ENCODE measurements at regions not wholly inside any gene's neighbourhood (a gene's known extent, or its start where the extent isn't known, plus 50 kb on each side); places are given as distances from the start of the nearest gene placed in this dataset.

DNA sequence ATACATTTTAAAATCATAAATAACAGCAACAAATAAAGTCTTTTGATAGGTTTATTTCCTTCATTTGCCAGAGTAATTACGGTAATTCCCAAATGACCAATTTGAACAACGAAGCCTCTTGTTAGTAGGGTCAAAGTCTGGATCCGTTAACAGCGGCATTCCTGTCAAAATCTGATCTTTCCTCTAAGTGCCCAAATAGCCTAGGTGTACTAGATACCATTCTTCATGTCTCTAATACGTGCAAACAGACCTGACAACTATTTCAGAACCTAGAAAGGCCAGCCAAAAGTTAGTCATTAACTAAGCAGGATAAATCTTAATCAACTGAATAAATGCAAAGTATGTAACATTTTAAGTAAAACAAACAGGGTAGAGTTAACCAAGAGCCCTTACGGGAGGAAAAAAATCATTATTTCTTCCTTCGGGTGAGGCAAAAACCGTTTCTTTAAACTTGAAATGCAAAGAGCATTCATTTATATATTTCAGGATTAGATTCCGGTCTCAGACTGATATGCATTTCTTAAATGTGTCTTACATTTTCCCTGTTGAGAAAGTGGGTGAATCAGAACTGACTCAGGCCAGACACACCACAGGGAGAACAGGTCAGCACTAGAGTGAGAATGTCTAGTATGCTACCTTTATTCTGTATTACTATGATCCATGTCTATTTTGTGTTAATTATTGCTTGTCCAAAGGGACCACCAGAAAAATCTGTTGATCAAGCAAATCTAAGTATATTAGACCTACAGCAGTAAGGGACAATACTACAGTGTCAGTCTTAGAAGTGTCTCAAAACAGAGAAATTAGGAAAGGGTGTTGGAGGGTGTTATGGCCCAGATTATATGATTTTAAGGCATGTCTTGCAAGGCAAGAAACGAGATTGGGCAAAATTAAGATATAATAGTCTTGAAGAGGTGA is 141.5 kb upstream of the NDUFV2 start:
- intact Hi-C loops (cut with DNase I), result no loop called here
- DNase-seq, result no peak
- ATAC-seq (ENCODE audit: poor library complexity), result no peak

DNA sequence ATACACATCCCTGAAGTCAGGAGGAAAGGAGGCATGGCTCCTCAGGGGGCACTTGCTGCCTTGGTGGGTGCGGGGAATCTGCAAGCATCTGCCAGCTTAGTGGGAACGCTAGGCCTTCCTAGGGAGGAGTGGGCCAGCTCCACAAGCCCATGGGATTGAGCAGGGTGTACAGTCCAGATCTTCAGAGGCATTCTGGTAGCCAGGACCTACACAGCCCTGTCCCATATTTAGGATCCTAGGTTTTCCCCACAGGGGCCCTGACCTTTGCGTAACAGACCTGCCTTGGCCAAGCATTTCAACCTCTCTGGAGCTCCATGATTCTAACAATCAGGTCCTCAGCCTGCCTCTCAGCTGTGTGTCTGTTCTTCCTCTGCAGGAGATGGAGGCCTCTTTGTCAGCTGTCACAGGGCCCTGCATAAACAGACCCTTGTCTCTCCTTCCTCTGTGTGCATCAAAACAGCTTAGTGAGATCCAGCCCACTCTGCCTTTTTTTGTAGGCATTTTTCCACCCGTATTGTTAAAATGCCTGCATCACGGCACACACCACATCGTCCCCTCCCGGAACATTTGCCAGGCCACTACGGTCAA is 140.2 kb upstream of the NDUFV2 start:
- no peak for ATAC-seq (ENCODE audit: poor library complexity)
- intact Hi-C loops (cut with DNase I), result no loop called here
- DNase-seq, result no peak

DNA sequence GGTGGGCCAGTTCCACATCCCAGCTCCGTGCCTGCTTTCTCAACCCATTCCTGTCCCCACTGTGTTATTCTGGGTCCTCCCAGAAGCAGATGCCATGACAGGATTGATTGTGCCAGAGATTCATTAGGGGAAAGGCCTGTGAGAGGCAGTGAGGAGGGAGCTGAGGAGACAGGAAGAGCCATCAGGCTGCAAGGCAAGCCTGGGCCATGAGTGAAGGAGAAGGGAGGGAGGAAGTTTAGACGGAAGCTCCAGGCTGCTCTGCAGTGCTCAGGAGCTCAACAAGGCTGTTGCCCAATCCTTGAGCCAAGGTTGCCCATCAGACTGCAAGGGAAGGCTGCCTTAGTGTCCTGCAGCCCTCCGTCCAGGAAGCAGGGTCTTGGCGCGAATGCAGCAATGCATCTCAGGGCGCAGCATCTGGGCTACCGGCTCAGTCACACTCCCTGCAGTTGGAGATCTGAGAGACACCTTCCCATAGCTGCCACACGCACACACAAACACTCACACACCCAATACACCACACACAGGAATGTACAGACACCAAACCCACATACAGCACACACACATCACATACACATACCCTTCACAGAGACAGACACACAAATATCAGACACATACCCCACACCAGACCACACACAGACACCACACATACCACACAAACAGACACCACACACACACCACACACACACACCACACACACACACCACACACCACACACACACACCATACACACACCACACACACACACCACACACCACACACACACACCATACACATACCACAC is 139.5 kb upstream of the NDUFV2 start:
- intact Hi-C loops (cut with DNase I), result no loop called here
- ATAC-seq (ENCODE audit: poor library complexity) (no peak), DNase-seq (no peak)

DNA sequence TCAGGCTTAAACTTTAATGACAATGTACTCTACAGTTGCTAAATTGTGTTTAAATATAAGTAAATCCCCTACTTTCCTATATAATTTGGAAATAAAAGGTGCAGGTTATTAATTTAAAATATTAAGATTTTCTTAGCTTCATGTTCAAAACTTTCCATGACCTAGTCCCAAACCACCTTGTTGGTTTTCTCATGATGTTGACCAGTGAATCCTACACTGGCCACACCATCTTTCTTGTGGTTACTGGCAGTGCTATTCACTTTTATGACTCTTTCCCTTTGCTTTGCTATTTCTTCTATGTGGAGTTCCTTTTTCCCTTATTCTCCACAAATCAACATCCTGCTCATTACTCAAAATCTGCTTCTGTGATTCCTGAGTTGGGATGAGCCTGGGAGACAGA is 138.6 kb upstream of the NDUFV2 start:
- intact Hi-C loops (cut with DNase I), result no loop called here
- ATAC-seq (ENCODE audit: poor library complexity), result no peak
- DNase-seq, result no peak

DNA sequence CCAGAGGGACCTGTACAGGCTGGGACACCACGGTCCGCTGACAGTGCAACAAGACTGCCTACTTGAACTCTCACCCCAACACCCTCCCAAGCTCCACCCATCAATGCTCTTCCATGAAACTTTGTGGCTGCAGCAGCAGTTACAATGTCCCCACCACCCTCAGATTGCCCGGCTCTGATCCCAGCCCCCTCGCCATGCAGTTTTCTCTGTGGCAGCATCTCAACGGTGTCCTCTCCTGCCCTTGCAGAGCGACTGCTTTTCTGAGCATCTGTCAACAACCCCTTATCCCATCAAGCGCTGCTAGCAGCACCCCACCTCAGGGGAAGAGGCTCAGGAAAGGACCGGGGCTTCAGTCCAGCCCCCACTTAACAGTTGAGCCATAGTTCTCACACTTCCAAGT is 137.1 kb upstream of the NDUFV2 start:
- ATAC-seq (ENCODE audit: poor library complexity) (no peak), DNase-seq (no peak)
- intact Hi-C loops (cut with DNase I), result no loop called here

DNA sequence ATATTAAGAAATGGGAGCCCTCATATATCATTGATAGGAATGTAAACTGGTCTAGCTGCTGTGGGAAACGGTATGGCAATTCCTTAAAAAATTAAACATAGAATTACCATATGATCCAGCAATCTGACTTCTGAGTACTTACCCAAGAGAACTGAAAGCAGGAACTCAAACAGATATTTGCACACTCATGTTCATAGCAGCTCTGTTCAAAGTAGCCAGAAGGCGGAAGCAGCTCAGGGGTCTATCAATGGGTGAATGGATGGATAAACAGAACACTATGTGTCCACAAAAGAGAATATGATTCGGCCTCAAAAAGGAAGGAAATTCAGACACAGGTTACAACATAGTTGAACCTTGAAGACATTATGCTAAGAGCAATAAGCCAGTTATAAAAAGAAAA is 135.7 kb upstream of the NDUFV2 start:
- no peak for DNase-seq
- ATAC-seq (ENCODE audit: poor library complexity), result no peak
- intact Hi-C loops (cut with DNase I), result no loop called here

DNA sequence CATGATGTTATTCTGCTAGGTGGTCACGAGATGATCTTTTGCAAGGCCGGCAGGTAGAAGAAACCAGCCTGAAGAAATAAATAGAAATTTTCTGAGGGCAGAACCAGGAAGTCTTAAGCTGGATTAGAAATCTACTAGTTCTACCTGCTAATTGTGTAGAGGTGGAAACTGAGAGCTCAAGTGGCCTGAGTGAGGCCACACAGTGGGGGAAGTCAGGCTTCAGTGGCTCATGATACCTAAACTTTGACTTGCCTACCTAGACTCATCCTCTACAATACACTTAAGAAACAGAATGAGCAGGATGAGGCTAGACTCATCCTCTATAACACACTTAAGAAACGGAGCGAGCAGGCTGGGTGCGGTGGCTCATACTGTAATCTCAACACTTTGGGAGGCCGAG is 134.9 kb upstream of the NDUFV2 start:
- ATAC-seq (ENCODE audit: poor library complexity), result no peak
- intact Hi-C loops (cut with DNase I), result no loop called here

DNA sequence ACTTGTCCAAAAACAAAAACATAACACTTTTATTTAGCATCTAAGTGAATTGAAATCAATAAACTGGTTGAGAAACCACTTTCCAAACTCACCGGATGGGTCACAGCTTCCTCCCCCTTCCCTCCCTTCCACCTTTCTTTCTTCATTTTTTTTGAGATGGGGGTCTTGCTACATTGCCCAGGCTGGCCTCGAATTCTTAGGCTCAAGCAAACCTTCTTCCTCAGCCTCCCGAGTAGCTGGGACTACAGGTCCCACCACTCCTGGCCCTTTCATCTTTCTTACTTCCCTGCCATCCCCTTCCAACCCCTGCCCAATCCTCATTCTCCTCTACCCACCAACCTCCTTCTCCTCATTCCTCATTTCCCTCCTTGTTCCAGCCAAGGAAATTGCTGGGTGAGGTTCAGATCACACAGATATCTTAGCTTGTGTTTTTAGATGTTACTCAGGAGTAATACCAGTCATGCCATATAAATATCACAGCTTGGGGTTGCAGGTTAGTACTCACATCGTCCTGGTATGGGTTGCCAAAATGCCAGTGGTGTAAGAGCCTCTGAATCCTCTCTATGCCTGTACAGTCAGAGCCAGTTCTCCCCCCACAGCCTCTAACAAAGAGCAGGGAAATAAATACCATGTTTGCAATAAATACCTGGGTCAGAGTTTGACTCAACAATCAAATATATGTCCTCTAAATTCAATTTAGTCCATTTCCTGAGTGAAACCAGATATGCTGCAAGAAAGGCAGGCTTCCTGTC is 132.7 kb upstream of the NDUFV2 start:
- intact Hi-C loops (cut with DNase I), result no loop called here
- DNase-seq (no peak), ATAC-seq (ENCODE audit: poor library complexity) (no peak)

More for the DNA sequence above, 134.9 kb upstream of the NDUFV2 start:
- DNase-seq, result no peak

DNA sequence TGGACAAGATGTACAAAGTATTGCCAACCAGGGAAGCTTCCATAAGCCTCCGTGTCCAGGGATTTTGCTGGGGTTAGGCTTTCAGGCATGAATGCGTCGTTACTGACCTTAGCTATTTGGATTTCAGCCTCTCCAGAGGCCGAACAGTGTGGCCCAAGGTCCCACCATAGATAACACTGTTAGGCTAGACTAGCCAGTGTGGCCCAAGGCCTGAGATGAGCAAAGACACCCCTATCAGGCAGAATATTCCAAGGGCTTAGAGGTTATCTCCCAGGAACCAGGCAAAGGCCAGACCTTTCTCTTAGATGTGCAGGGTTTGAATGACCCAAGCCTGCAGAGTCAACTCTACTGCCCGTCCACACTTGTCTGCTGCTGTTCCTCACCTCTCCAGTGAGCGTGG is 131.7 kb upstream of the NDUFV2 start:
- ATAC-seq (ENCODE audit: poor library complexity) (no peak), DNase-seq (no peak)
- intact Hi-C loops (cut with DNase I), result no loop called here

DNA sequence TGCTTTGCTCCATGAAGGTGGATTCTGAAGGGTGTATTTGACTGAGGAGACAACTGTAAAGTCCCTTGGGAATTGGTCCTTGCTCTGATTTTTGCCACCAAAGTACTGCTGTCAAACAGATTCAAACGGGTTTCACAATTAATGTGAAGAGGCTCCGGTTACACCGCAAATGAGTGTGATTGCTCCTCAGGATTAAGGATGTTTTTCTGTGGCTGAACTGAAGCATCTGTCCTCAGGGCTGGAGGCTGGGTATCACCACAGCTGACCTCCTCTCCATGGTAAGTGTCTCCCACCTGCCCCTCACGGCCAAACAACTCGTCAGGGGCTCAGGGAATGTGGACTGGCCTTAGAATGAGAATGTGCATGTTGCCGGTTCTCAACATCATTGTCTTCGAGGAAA is 130.4 kb upstream of the NDUFV2 start:
- no peak for DNase-seq
- ATAC-seq (ENCODE audit: poor library complexity), result no peak
- intact Hi-C loops (cut with DNase I), result no loop called here

DNA sequence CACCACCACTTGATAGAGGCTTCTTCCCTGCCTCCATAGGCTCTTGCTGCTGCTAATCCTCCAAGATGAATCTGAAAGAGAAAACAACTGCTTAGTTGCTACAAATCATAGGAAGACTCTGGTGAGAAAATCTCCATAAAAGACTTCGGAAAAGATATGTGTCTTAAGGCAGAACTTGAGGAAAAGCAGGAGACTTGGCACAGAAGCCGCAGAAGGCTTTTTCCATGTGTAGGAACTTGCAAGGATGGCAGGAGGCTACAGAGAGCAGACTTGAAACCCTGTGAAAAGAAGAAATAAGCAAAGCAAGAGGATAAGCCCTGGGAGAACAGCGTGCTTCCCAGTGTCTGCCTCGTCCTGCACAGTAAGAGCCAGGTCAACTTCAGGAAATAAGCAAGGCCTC is 128.2 kb upstream of the NDUFV2 start:
- DNase-seq (no peak), ATAC-seq (ENCODE audit: poor library complexity) (no peak)
- intact Hi-C loops (cut with DNase I), result no loop called here

DNA sequence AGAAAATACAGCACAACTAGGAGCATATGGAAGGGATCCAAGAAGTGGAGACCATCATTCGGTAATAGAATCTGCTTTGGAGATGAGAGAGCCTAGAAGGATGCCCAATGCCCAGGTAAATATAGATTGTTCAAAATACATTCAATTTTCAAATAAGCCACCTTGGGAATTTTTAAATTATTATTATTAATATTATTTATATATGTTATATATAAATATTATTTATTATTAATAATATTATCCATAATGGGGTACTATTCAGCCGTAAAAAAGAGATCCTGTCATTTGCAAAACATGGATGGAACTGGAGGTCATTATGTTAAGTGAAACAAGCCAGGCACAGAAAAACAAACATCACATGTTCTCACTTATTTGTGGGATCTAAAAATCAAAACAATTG is 127.8 kb upstream of the NDUFV2 start:
- intact Hi-C loops (cut with DNase I), result no loop called here
- DNase-seq, result no peak

DNA sequence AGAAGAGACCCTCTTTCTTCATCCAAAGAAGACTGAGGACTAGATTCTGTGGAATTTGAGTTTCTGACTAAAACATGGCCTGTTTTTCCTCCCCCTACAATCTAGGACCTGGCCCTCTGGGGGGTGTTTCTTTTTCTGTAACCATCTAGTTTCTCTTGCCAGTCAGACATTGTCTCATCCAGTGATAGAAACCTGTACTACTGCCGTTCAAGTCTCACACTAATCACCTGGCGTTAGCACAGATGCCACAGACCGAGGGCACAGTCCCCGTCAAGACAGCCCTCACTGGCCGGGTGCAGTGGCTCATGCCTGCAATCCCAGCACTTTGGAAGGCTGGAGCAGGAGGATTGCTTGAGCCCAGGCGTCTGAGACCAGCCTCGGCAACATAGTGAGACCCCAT is 126.9 kb upstream of the NDUFV2 start:
- ATAC-seq (ENCODE audit: poor library complexity), result no peak
- no peak for DNase-seq
- intact Hi-C loops (cut with DNase I), result no loop called here

More for the DNA sequence above, 127.8 kb upstream of the NDUFV2 start:
- no peak for ATAC-seq (ENCODE audit: poor library complexity)

DNA sequence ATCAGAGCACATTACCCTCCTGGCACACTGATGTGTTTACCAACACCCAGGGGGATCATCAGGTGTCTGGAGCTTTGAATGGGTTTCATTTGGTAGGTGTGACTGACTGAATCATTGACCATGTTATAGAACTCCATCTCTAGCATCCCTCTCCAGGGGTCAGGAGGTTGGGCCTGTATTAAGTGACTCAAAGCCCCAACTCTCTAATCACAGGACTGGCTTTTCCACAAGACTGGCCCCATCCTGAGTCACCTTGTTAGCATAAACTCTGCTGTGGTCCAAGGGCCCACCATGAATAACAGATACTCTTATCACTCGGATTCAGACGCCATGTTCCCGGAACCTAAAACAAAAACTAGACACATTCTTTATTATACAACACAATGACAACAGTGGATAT is 125.9 kb upstream of the NDUFV2 start:
- DNase-seq, result no peak
- ATAC-seq (ENCODE audit: poor library complexity), result no peak
- intact Hi-C loops (cut with DNase I), result no loop called here

DNA sequence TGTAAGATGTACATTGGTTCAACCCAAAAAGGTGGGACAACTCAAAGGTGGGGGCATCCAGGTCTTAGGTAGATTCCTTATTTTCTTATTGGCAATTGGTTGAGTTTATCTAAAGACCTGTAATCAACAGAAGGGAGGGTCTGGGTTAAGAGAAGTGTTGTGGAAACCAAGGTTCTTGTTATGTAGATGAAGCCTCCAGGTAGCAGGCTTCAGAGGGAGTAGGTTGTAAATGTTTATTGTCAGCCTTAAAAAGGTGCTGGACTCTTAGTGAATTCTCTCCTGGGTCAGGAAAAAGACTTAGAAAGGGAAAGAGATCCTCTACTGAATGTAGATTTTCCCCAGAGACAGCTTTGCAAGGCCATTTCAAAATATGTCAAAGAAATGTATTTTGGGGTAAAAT is 125.3 kb upstream of the NDUFV2 start:
- no peak for DNase-seq

DNA sequence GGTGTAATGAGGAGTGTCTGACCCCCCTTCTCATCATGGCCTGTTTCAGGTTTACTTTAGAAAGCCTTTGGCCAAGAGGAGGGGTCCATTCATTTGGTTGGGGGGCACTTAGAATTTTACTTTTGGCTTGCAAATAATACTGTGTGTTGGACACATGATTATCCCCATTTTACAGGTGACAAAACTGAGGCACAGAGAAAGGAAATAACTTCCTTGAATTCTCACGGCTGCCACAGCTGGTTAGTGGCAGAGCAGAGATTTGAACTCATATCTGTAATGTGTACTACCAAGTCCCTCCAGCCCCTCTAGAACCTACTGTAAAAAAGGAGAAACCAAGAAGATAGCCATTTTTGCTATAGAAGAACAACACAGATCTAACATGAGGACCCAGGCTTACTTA is 124.8 kb upstream of the NDUFV2 start:
- intact Hi-C loops (cut with DNase I), result no loop called here
- no peak for ATAC-seq (ENCODE audit: poor library complexity)
- DNase-seq, result no peak

More for the DNA sequence above, 125.3 kb upstream of the NDUFV2 start:
- no peak for ATAC-seq (ENCODE audit: poor library complexity)
- intact Hi-C loops (cut with DNase I), result no loop called here

DNA sequence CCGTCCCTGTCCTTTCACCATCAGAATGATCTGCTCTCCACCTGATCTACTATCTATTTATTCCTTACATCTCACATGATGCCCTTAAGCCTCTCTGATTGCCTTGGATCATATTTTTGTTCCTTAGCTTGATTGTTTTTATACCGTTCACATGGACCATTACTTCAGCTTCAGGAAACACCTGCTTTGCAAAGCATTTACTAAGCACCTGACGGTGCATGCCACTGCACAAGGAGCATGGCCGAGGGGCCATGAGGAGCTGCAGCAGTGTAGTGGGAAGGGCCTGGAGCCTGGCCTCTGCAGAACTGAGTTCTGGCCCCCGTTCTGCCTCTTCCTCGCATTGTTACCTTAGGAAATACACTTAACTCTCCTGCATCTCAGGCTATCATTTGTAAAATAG is 124.1 kb upstream of the NDUFV2 start:
- no peak for DNase-seq
- ATAC-seq (ENCODE audit: poor library complexity), result no peak
- intact Hi-C loops (cut with DNase I), result no loop called here

DNA sequence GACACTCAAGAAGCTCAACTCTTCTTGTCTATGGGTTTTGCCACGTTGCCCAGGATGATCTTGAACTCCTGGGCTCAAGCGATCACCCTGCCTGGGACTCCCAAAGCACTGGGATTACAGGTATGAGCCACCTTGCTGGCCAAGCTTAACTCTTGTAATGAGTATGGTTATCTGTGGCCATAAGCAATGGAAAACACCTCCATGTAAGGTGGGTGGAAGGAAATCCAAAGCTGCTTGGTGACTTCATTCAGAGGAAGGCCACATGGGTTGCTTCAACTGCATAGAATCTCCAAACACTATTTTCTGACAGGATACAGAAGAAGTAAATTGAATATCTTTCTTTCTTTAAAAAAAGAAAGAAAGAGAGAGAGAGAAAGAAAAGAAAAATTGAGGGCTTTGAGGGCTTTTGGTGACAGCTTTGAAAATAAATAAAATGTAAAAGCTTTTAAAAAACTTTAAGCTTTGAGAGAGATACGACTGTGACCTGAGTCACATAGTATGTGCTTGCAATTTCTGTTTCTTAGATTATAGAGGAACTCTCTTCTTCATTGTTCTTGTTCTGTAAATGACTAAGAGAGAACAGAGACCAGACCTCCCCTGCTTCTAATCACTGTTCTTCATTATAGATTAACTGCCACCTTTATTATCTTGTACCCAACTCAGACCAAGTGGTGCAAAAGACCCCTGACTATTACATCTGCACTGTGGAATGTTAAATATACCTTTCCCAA is 123.1 kb upstream of the NDUFV2 start:
- no peak for ATAC-seq (ENCODE audit: poor library complexity)
- intact Hi-C loops (cut with DNase I), result no loop called here
- DNase-seq, result no peak
